H9 (cell line): ENCODE measurements at regions not wholly inside any gene's neighbourhood (a gene's known extent, or its start where the extent isn't known, plus 50 kb on each side); places are given as distances from the start of the nearest gene placed in this dataset.
A peak's percentile ranks its signal among the peaks of the same experiment; 100 is the strongest.

ENCODE experiments used
- DNase-seq: peaks from one replicate; pipeline ENCODE4 v3.0.0-alpha.2; 2017
- H2AFZ ChIP-seq: one replicate; pipeline ENCODE4 v1.6.1; 2013; ENCODE audit warnings: mild to moderate bottlenecking, low read length, control low read depth, moderate library complexity
- H2AK5ac ChIP-seq: 2 replicates; pipeline ENCODE4 v1.6.1; 2013; ENCODE audit warnings: low read length, control low read depth, mixed read lengths; ENCODE audit not compliant: insufficient read length
- H2BK120ac ChIP-seq: one replicate; pipeline ENCODE4 v1.6.1; 2013; ENCODE audit warnings: low read depth, mild to moderate bottlenecking, low read length, control low read depth, inconsistent platforms; ENCODE audit not compliant: poor library complexity, severe bottlenecking
- H2BK12ac ChIP-seq: 2 replicates; pipeline ENCODE4 v1.6.1; 2013; ENCODE audit warnings: low read length, control low read depth, mixed read lengths, low read depth; ENCODE audit not compliant: insufficient read length
- H2BK15ac ChIP-seq: 2 replicates; pipeline ENCODE4 v1.6.1; 2013; ENCODE audit warnings: low read depth, low read length, control low read depth
- H2BK20ac ChIP-seq: one replicate; pipeline ENCODE4 v1.6.1; 2013; ENCODE audit warnings: low read depth, mild to moderate bottlenecking, low read length, control low read depth, inconsistent platforms; ENCODE audit not compliant: poor library complexity, severe bottlenecking
- H2BK5ac ChIP-seq: 2 replicates; pipeline ENCODE4 v1.6.1; 2013; ENCODE audit warnings: low read length, control low read depth, mixed read lengths; ENCODE audit not compliant: insufficient read length
- H3K14ac ChIP-seq: 2 replicates; pipeline ENCODE4 v1.6.1; 2013; ENCODE audit warnings: low read length, control low read depth; ENCODE audit not compliant: insufficient read depth
- H3K18ac ChIP-seq: 2 replicates; pipeline ENCODE4 v1.6.1; 2013; ENCODE audit warnings: low read depth, mild to moderate bottlenecking, mixed read lengths, low read length, control low read depth; ENCODE audit not compliant: insufficient read length
- H3K23ac ChIP-seq: 2 replicates; pipeline ENCODE4 v1.6.1; 2013; ENCODE audit warnings: low read length, control low read depth, mixed read lengths, low read depth; ENCODE audit not compliant: insufficient read length
- H3K23me2 ChIP-seq: 2 replicates; pipeline ENCODE4 v1.6.1; 2013; ENCODE audit warnings: low read depth, mild to moderate bottlenecking, mixed read lengths, low read length, control low read depth; ENCODE audit not compliant: insufficient read length, poor library complexity, severe bottlenecking
- H3K27ac ChIP-seq: 2 replicates; pipeline ENCODE4 v1.5.1; 2013; ENCODE audit warnings: low read length, control low read depth, mixed read lengths, low read depth; ENCODE audit not compliant: insufficient read length
- H3K27me3 ChIP-seq: 2 replicates; pipeline ENCODE4 v1.6.1; 2013; ENCODE audit warnings: low read length, control low read depth, inconsistent platforms; ENCODE audit not compliant: insufficient read depth
- H3K4ac ChIP-seq: 2 replicates; pipeline ENCODE4 v1.6.1; 2013; ENCODE audit warnings: low read depth, mild to moderate bottlenecking, control low read depth, inconsistent platforms, low read length, moderate library complexity
- H3K4me1 ChIP-seq: 2 replicates; pipeline ENCODE4 v1.6.1; 2013; ENCODE audit warnings: low read length, control low read depth, inconsistent platforms; ENCODE audit not compliant: insufficient read depth
- H3K4me2 ChIP-seq: 2 replicates; pipeline ENCODE4 v1.6.1; 2013; ENCODE audit warnings: low read length, control low read depth, mixed read lengths; ENCODE audit not compliant: insufficient read length, insufficient read depth
- H3K56ac ChIP-seq: 2 replicates; pipeline ENCODE4 v1.6.1; 2013; ENCODE audit warnings: low read depth, mild to moderate bottlenecking, mixed read lengths, low read length, control low read depth; ENCODE audit not compliant: insufficient read length
- H3K79me1 ChIP-seq: 2 replicates; pipeline ENCODE4 v1.6.1; 2013; ENCODE audit warnings: low read depth, mild to moderate bottlenecking, moderate library complexity, low read length, control low read depth, inconsistent platforms; ENCODE audit not compliant: insufficient read depth, poor library complexity, severe bottlenecking
- H3K79me2 ChIP-seq: 2 replicates; pipeline ENCODE4 v1.6.1; 2013; ENCODE audit warnings: low read length, control low read depth, inconsistent platforms; ENCODE audit not compliant: insufficient read depth
- H3K9ac ChIP-seq: 2 replicates; pipeline ENCODE4 v1.6.1; 2013; ENCODE audit warnings: low read length, control low read depth, mixed read lengths; ENCODE audit not compliant: insufficient read length; ENCODE audit errors: extremely low read depth
- H3K9me3 ChIP-seq: one replicate; pipeline ENCODE4 v1.6.1; 2013; ENCODE audit warnings: low read depth, low read length, inconsistent platforms; ENCODE audit not compliant: control insufficient read depth
- H3T11ph ChIP-seq: one replicate; pipeline ENCODE4 v1.6.1; 2013; ENCODE audit warnings: mild to moderate bottlenecking, low read length, control low read depth, inconsistent platforms
- H4K20me1 ChIP-seq: one replicate; pipeline ENCODE4 v1.6.1; 2013; ENCODE audit not compliant: control insufficient read depth, insufficient read length, insufficient read depth
- H4K5ac ChIP-seq: 2 replicates; pipeline ENCODE4 v1.6.1; 2013; ENCODE audit warnings: low read depth, mild to moderate bottlenecking, mixed read lengths, low read length, control low read depth; ENCODE audit not compliant: insufficient read length
- H4K8ac ChIP-seq: replicated peaks from 2 replicates; pipeline ENCODE4 v1.6.1; 2013; ENCODE audit warnings: low read length, control low read depth, mixed read lengths, low read depth; ENCODE audit not compliant: insufficient read length
- H4K91ac ChIP-seq: 2 replicates; pipeline ENCODE4 v1.6.1; 2013; ENCODE audit warnings: low read depth, mild to moderate bottlenecking, moderate library complexity, mixed read lengths, low read length, control low read depth; ENCODE audit not compliant: insufficient read length
- H3K27ac Mint-ChIP-seq, 3 experiments: 2 replicates in 2 of 3; 3 replicates in 1 of 3; pipeline ENCODE4 v1.8.0; 2020 to 2021; ENCODE audit warnings: mixed read lengths in 3 of 3, mild to moderate bottlenecking in 1 of 3, moderate library complexity in 1 of 3
- H3K27me3 Mint-ChIP-seq: 2 replicates; pipeline ENCODE4 v1.8.0; 2021; ENCODE audit warnings: low read depth, mild to moderate bottlenecking, moderate library complexity, mixed read lengths
- H3K36me3 Mint-ChIP-seq, 3 experiments: 2 replicates in 2 of 3; 3 replicates in 1 of 3; pipeline ENCODE4 v1.8.0; 2020 to 2021; ENCODE audit warnings: low read depth in 3 of 3, mixed read lengths in 3 of 3; ENCODE audit not compliant: insufficient read depth in 1 of 3
- H3K4me1 Mint-ChIP-seq, 2 experiments: 2 replicates each; pipeline ENCODE4 v1.8.0; 2020; ENCODE audit warnings: mixed read lengths in 2 of 2
- H3K4me3 Mint-ChIP-seq, 2 experiments: 2 replicates in 1 of 2; 3 replicates in 1 of 2; pipeline ENCODE4 v1.8.0; 2020 to 2021; ENCODE audit warnings: mild to moderate bottlenecking in 2 of 2, mixed read lengths in 2 of 2, moderate library complexity in 1 of 2
- H3K9me3 Mint-ChIP-seq, 2 experiments: 2 replicates in 1 of 2; 3 replicates in 1 of 2; pipeline ENCODE4 v1.8.0; 2020; ENCODE audit warnings: mild to moderate bottlenecking in 2 of 2, mixed read lengths in 2 of 2, moderate library complexity in 1 of 2
- WGBS: extraction: QIAGEN DNeasy Blood & Tissue Kit; methylation state at CpG from one replicate; pipeline ENCODE4 v1.1.7; 2013; ENCODE audit warnings: missing lambda C conversion rate, low lambda C conversion rate, mixed read lengths; ENCODE audit not compliant: insufficient read length; ENCODE audit errors: extremely low coverage; 5-methylcytosine and 5-hydroxymethylcytosine counted together
- TF ChIP-seq, protein P1 (sequence below): fragments of 200-600 bp; sonication (generic); conservative IDR thresholded peaks from 3 replicates; pipeline ENCODE4 v1.8.0; 2021; ENCODE audit warnings: antibody characterized with exemption, mild to moderate bottlenecking

DNA sequence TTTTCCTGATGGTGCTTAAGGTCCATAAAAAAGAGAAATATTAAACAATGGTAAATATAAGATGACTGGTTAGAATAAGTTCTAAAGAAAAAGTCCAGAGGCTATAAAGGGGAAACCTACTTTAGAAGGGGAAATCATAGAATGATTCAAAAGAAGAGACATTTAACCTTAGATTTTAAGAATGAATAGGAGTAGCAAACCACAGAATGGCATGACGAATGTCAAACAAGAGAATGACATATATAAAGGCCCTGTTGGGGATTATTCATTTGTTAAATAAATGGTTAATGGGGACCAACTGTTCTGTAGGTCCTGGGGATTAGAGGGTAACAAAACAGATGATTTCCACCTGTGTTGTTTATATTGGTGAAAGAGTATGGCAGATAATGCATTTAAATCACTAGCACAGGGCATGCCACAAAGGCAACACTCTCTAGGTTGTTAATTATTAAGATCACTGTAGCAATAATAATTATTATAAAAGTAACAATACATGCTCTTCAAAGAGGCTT is 495.2 kb upstream of the GRIA1 start:
- Histone ChIP-seq H2BK20ac (no peak overlapping the region), H3K23ac (no peak overlapping the region), H3K56ac (no peak overlapping the region), H3K27me3 (no peaks in the 10 kb centered on the region), H3K4me2 (no peak overlapping the region), H3K4me1 (no peaks in the 10 kb centered on the region; the same call in 1 of the 2 replicates), H4K5ac (no peak overlapping the region), H2BK15ac (no peak overlapping the region), H3K14ac (no peak overlapping the region), H3K79me1 (no peaks in the 10 kb centered on the region), H2AK5ac (no peak overlapping the region), H3K4ac (no peak overlapping the region), H2BK12ac (no peak overlapping the region), H3K23me2 (no peaks in the 10 kb centered on the region), H3T11ph (no peak overlapping the region), H2BK5ac (no peak overlapping the region), H3K18ac (no peak overlapping the region), H3K27ac (no peak overlapping the region), H3K9me3 (no peaks in the 10 kb centered on the region), H2AFZ (no peak overlapping the region), H4K8ac (no peak overlapping the region), H4K20me1 (no peaks in the 10 kb centered on the region), H4K91ac (no peak overlapping the region), H3K79me2 (no peaks in the 10 kb centered on the region), H2BK120ac (no peak overlapping the region), H3K9ac (no peak overlapping the region)
- H3K9me3 Mint-ChIP-seq = peaks cover 6 to 11% of the 10 kb centered on the region in 2 experiments; a peak in 3 of 5 replicates
- TF ChIP-seq, protein P1, sequence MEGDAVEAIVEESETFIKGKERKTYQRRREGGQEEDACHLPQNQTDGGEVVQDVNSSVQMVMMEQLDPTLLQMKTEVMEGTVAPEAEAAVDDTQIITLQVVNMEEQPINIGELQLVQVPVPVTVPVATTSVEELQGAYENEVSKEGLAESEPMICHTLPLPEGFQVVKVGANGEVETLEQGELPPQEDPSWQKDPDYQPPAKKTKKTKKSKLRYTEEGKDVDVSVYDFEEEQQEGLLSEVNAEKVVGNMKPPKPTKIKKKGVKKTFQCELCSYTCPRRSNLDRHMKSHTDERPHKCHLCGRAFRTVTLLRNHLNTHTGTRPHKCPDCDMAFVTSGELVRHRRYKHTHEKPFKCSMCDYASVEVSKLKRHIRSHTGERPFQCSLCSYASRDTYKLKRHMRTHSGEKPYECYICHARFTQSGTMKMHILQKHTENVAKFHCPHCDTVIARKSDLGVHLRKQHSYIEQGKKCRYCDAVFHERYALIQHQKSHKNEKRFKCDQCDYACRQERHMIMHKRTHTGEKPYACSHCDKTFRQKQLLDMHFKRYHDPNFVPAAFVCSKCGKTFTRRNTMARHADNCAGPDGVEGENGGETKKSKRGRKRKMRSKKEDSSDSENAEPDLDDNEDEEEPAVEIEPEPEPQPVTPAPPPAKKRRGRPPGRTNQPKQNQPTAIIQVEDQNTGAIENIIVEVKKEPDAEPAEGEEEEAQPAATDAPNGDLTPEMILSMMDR = no peak
- WGBS = no CpG with 5 or more reads among the region's 1 CpG
- peaks cover 30 to 41% of the 10 kb centered on the region in 2 experiments for H3K4me1 Mint-ChIP-seq
- H3K27ac Mint-ChIP-seq = peak overlapping the region in 1 of 3 experiments; percentile 70; a peak in 1 of 7 replicates
- peaks cover 3 to 14% (median 4%) of the 10 kb centered on the region in 3 experiments; a peak in 6 of 7 replicates for H3K36me3 Mint-ChIP-seq
- DNase-seq = no peak
- H3K27me3 Mint-ChIP-seq = no peaks in the 10 kb centered on the region; the same call in 1 of the 2 replicates
- H3K4me3 Mint-ChIP-seq = no peak overlapping the region
